ENCODE measurements at regions not wholly inside any gene's neighbourhood (a gene's known extent, or its start where the extent isn't known, plus 50 kb on each side); places are given as distances from the start of the nearest gene placed in this dataset.

- TF ChIP-seq CTCF (IDR thresholded peaks at IDR 0.05; ENCODE audit: low read depth, low read length) (no peak), POLR2A (IDR thresholded peaks at IDR 0.05; ENCODE audit: extremely low read depth, insufficient read length) (no peak), MAX (IDR thresholded peaks at IDR 0.05; ENCODE audit: low read depth, low read length) (no peak), MYC (IDR thresholded peaks at IDR 0.05; ENCODE audit: low read depth, low read length) (no peak)
- no peak overlapping the region for H3K4me3 ChIP-seq (ENCODE audit: low read depth, low read length)
- DNase-seq (ENCODE audit: low read depth), result no peak
These were observed 526.7 kb downstream of the EPHA7 start for GRCh38 chr6:92892626-92893170.

DNA sequence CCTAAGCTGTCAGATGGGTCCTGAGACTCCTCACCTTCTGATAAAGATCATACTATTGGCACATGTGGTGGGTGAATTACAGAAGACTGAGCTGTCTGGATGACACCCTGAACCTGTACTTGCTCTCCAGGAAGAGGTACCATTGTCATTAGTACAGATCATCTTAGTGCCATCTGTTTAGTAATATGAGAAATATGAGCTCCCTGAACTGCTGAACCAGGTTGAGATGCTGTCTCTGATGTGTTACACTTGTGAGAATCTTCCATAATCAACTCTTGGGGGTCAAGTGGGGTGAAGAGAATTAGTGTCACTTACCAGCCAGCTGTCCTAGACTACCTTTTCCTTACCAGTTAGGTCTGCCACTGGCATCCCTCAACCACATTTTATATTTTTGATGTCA, 531.0 kb downstream of the EPHA7 start:
- TF ChIP-seq POLR2A (IDR thresholded peaks at IDR 0.05; ENCODE audit: extremely low read depth, insufficient read length) (no peak), CTCF (IDR thresholded peaks at IDR 0.05; ENCODE audit: low read depth, low read length) (no peak), MYC (IDR thresholded peaks at IDR 0.05; ENCODE audit: low read depth, low read length) (no peak), MAX (IDR thresholded peaks at IDR 0.05; ENCODE audit: low read depth, low read length) (no peak)
- DNase-seq (ENCODE audit: low read depth), result no peak
- H3K4me3 ChIP-seq (ENCODE audit: low read depth, low read length), result no peak overlapping the region

DNA sequence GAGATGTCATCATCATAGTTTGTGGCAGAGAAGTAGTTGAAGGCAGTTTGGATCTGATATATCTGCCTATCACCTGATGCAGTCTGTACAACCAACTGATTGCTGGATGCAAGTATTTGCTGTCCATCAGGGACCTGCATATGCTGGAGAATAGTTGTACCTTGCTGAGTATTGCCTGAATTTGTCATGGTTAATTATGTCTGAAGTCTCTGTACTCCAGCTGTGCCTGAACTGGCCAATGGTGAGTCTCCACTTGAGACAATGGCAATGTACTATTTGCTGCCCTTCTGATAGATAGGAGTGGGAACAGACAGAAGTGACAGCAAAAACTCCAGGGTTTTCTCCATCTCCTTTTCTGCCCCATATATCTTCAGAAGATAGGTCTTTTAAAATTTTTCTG, 531.5 kb downstream of the EPHA7 start:
- H3K4me3 ChIP-seq (ENCODE audit: low read depth, low read length), result no peak overlapping the region
- no peak for DNase-seq (ENCODE audit: low read depth)
- TF ChIP-seq MYC (IDR thresholded peaks at IDR 0.05; ENCODE audit: low read depth, low read length) (no peak), MAX (IDR thresholded peaks at IDR 0.05; ENCODE audit: low read depth, low read length) (no peak), CTCF (IDR thresholded peaks at IDR 0.05; ENCODE audit: low read depth, low read length) (no peak), POLR2A (IDR thresholded peaks at IDR 0.05; ENCODE audit: extremely low read depth, insufficient read length) (no peak)

DNA sequence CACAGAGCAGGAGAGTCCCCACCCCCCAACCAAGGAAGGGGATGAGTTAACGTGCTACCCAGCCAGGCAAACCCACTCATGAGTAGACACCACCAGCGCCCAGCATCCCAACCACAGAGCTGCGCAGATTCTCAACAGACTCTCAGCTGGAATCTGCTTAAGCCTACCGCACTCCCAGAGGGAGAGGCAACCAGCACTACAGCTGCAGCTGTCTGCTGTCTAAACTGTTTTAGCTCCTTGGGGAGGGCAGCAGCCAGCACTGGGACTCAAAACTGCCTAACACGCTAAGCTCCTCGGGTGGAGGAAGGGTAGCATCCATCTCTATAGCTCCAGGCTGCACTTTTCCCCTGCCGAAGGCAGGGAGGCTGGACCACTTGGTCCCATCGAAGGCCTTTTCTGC, 539.8 kb downstream of the EPHA7 start:
- TF ChIP-seq POLR2A (IDR thresholded peaks at IDR 0.05; ENCODE audit: extremely low read depth, insufficient read length) (no peak), MAX (IDR thresholded peaks at IDR 0.05; ENCODE audit: low read depth, low read length) (no peak)
- no peak for DNase-seq (ENCODE audit: low read depth)
- H3K4me3 ChIP-seq (ENCODE audit: low read depth, low read length), result no peak overlapping the region

GRCh38 chr6:92864966-92865555, 554.3 kb downstream of the EPHA7 start:
- DNase-seq (ENCODE audit: low read depth), result no peak
- no peak for TF ChIP-seq MYC (IDR thresholded peaks at IDR 0.05; ENCODE audit: low read depth, low read length)
- no peak for TF ChIP-seq MAX (IDR thresholded peaks at IDR 0.05; ENCODE audit: low read depth, low read length)
- TF ChIP-seq POLR2A (IDR thresholded peaks at IDR 0.05; ENCODE audit: extremely low read depth, insufficient read length), result no peak
- no peak for TF ChIP-seq CTCF (IDR thresholded peaks at IDR 0.05; ENCODE audit: low read depth, low read length)
- no peak overlapping the region for H3K4me3 ChIP-seq (ENCODE audit: low read depth, low read length)

- TF ChIP-seq CTCF (IDR thresholded peaks at IDR 0.05; ENCODE audit: low read depth, low read length) (no peak), POLR2A (IDR thresholded peaks at IDR 0.05; ENCODE audit: extremely low read depth, insufficient read length) (no peak), MAX (IDR thresholded peaks at IDR 0.05; ENCODE audit: low read depth, low read length) (no peak), MYC (IDR thresholded peaks at IDR 0.05; ENCODE audit: low read depth, low read length) (no peak)
- no peak for DNase-seq (ENCODE audit: low read depth)
- H3K4me3 ChIP-seq (ENCODE audit: low read depth, low read length), result no peak overlapping the region
These were observed 569.7 kb downstream of the EPHA7 start for GRCh38 chr6:92849636-92850035.
